Endodermal cell (in vitro differentiated cells): ENCODE measurements at regions not wholly inside any gene's neighbourhood (a gene's known extent, or its start where the extent isn't known, plus 50 kb on each side); places are given as distances from the start of the nearest gene placed in this dataset.

Source experiments
- DNase-seq: peaks from one replicate; pipeline ENCODE4 v3.0.0-alpha.2; 2017
- H3K27ac ChIP-seq: 2 replicates; pipeline ENCODE4 v1.5.1; 2013; ENCODE audit warnings: mild to moderate bottlenecking, low read depth, low read length, moderate library complexity
- H3K27me3 ChIP-seq: 2 replicates; pipeline ENCODE4 v1.6.1; 2013; ENCODE audit warnings: mild to moderate bottlenecking, low read length, moderate library complexity; ENCODE audit not compliant: insufficient read depth, control insufficient read depth, poor library complexity, severe bottlenecking
- H3K36me3 ChIP-seq: 2 replicates; pipeline ENCODE4 v1.7.0; 2013; ENCODE audit warnings: mild to moderate bottlenecking, low read length, moderate library complexity; ENCODE audit not compliant: control insufficient read depth, insufficient read depth
- H3K4me1 ChIP-seq: one replicate; pipeline ENCODE4 v1.7.0; 2013; ENCODE audit warnings: low read length; ENCODE audit not compliant: control insufficient read depth, insufficient read depth
- H3K4me3 ChIP-seq: 2 replicates; pipeline ENCODE4 v1.5.1; 2013; ENCODE audit warnings: mild to moderate bottlenecking, low read length, moderate library complexity
- H3K9ac ChIP-seq: 2 replicates; pipeline ENCODE4 v1.6.1; 2013; ENCODE audit warnings: mild to moderate bottlenecking, low read length, moderate library complexity; ENCODE audit not compliant: poor library complexity, severe bottlenecking; ENCODE audit errors: extremely low read depth
- H3K9me3 ChIP-seq: 2 replicates; pipeline ENCODE4 v1.6.1; 2013; ENCODE audit warnings: mild to moderate bottlenecking, low read length, moderate library complexity; ENCODE audit not compliant: control insufficient read depth
- H3K27ac Mint-ChIP-seq: 2 replicates; pipeline ENCODE4 v1.8.0; 2020; ENCODE audit warnings: mixed read lengths
- H3K27me3 Mint-ChIP-seq: 2 replicates; pipeline ENCODE4 v1.8.0; 2021; ENCODE audit warnings: mild to moderate bottlenecking, mixed read lengths; ENCODE audit not compliant: insufficient read depth
- H3K36me3 Mint-ChIP-seq: 2 replicates; pipeline ENCODE4 v1.8.0; 2020; ENCODE audit warnings: low read depth, mixed read lengths
- H3K4me1 Mint-ChIP-seq: 2 replicates; pipeline ENCODE4 v1.8.0; 2020; ENCODE audit warnings: mixed read lengths
- H3K4me3 Mint-ChIP-seq: 2 replicates; pipeline ENCODE4 v1.8.0; 2020; ENCODE audit warnings: mild to moderate bottlenecking, moderate library complexity, mixed read lengths
- H3K9me3 Mint-ChIP-seq: 2 replicates; pipeline ENCODE4 v1.8.0; 2020; ENCODE audit warnings: mild to moderate bottlenecking, mixed read lengths
- WGBS, 2 experiments: methylation state at CpG; one replicate each; pipeline versions ENCODE4 v1.1.5 to v1.1.7; 2013; ENCODE audit warnings: missing lambda C conversion rate in 2 of 2, mixed read lengths in 1 of 2; ENCODE audit not compliant: insufficient coverage in 1 of 2, insufficient read length in 1 of 2; 5-methylcytosine and 5-hydroxymethylcytosine counted together
- TF ChIP-seq, protein P1 (sequence below): fragments of 200-600 bp; sonication (generic); conservative IDR thresholded peaks from 2 replicates; pipeline ENCODE4 v1.5.0; 2021; ENCODE audit warnings: antibody characterized with exemption, mild to moderate bottlenecking

DNA sequence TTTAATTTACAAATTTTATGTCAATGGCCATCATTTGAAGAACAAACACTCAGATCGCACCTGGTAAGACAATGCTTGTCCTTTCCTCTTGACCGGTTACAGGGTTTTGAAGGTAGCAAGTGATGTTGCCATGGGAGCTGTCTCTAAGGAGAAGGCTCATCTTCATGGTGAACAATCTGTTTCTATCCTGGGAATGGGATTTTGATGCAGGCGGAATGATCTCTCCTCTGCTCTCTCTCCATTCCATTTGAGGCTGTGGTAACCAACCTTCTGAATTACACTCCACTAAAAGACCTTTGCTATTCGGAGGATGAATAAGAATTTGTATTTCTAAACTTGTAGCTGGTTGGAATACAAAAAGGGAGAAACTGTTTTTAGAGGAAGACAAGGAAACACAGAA, 57.9 kb upstream of the SLC5A9 start:
- H3K27me3 Mint-ChIP-seq = peaks cover 3% of the 10 kb centered on the region
- H3K27me3 ChIP-seq = peaks cover 4% of the 10 kb centered on the region
- no peak overlapping the region for H3K27ac ChIP-seq
- H3K4me3 Mint-ChIP-seq = no peak overlapping the region
- H3K9ac ChIP-seq = no peak overlapping the region
- WGBS, 2 experiments = 94 to 96% methylated on average over 2 to 4 of the region's 4 CpGs
- H3K4me1 ChIP-seq = peaks cover 6% of the 10 kb centered on the region
- H3K36me3 ChIP-seq = peaks cover 4% of the 10 kb centered on the region
- TF ChIP-seq, protein P1, sequence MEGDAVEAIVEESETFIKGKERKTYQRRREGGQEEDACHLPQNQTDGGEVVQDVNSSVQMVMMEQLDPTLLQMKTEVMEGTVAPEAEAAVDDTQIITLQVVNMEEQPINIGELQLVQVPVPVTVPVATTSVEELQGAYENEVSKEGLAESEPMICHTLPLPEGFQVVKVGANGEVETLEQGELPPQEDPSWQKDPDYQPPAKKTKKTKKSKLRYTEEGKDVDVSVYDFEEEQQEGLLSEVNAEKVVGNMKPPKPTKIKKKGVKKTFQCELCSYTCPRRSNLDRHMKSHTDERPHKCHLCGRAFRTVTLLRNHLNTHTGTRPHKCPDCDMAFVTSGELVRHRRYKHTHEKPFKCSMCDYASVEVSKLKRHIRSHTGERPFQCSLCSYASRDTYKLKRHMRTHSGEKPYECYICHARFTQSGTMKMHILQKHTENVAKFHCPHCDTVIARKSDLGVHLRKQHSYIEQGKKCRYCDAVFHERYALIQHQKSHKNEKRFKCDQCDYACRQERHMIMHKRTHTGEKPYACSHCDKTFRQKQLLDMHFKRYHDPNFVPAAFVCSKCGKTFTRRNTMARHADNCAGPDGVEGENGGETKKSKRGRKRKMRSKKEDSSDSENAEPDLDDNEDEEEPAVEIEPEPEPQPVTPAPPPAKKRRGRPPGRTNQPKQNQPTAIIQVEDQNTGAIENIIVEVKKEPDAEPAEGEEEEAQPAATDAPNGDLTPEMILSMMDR = no peak
- H3K4me3 ChIP-seq = no peak overlapping the region
- peaks cover 18% of the 10 kb centered on the region for H3K4me1 Mint-ChIP-seq
- peaks cover 24% of the 10 kb centered on the region for H3K9me3 Mint-ChIP-seq
- peaks cover 24% of the 10 kb centered on the region for H3K36me3 Mint-ChIP-seq
- DNase-seq = no peak
- H3K27ac Mint-ChIP-seq = no peak overlapping the region
- H3K9me3 ChIP-seq = peaks cover 14% of the 10 kb centered on the region

DNA sequence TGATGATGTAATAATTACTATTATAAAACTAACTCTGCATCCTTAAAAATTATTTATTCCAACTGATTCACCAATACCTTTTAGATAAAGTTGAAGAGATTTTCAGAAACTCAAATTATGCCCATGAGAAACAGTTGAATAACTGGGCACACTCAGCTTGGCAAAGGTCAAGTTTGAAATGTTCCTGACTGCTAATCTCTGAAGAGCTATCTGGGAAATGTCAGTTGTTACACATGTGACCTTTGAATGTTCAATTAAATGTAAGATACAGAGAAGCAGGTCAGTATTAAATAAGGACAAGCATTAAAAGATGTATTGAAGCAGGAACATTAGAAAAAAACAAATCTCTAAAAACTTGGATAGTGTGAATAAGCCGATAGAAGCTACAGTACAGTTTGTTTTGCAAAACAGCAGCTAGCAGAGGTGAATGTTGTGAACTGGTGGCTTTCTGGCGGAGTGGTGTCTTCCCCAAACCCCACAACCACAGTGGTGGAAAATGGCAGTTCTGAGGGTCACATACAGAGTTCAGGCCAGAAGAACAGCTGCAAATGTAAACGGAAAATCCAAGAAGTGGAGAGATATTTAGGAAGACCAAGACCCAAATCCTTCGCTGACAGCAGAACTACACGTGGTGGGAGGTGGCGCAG, 61.9 kb upstream of the SLC5A9 start:
- peaks cover 7% of the 10 kb centered on the region for H3K9me3 Mint-ChIP-seq
- Histone ChIP-seq H3K4me1 (peaks cover 6% of the 10 kb centered on the region), H3K9ac (no peak overlapping the region), H3K36me3 (peaks cover 8% of the 10 kb centered on the region), H3K9me3 (no peaks in the 10 kb centered on the region), H3K4me3 (no peak overlapping the region), H3K27ac (no peak overlapping the region), H3K27me3 (peaks cover 4% of the 10 kb centered on the region)
- H3K4me3 Mint-ChIP-seq = no peak overlapping the region
- H3K27me3 Mint-ChIP-seq = no peaks in the 10 kb centered on the region
- H3K36me3 Mint-ChIP-seq = peaks cover 46% of the 10 kb centered on the region
- H3K27ac Mint-ChIP-seq = no peak overlapping the region
- TF ChIP-seq, protein P1 = no peak
- DNase-seq = no peak
- H3K4me1 Mint-ChIP-seq = peaks cover 18% of the 10 kb centered on the region
- WGBS, 2 experiments = 80 to 90% methylated on average over 5 to 6 of the region's 6 CpGs

- H3K27ac Mint-ChIP-seq = no peak overlapping the region
- peaks cover 17% of the 10 kb centered on the region for H3K27me3 Mint-ChIP-seq
- no peaks in the 10 kb centered on the region for H3K4me1 Mint-ChIP-seq
- Histone ChIP-seq H3K9me3 (peaks cover 28% of the 10 kb centered on the region), H3K36me3 (peaks cover 6% of the 10 kb centered on the region), H3K27me3 (no peaks in the 10 kb centered on the region), H3K27ac (no peak overlapping the region), H3K4me3 (no peak overlapping the region), H3K9ac (no peak overlapping the region), H3K4me1 (no peaks in the 10 kb centered on the region)
- TF ChIP-seq, protein P1 = no peak
- DNase-seq = no peak
- no peak overlapping the region for H3K4me3 Mint-ChIP-seq
- 75 to 91% methylated on average over 1 to 2 of the region's 2 CpGs for WGBS, 2 experiments
- H3K36me3 Mint-ChIP-seq = peaks cover 61% of the 10 kb centered on the region
- peaks cover 47% of the 10 kb centered on the region for H3K9me3 Mint-ChIP-seq
Measured at GRCh38 chr1:48139275-48139674, 83.2 kb upstream of the SLC5A9 start.
